ENCODE measurements at regions not wholly inside any gene's neighbourhood (a gene's known extent, or its start where the extent isn't known, plus 50 kb on each side); places are given as distances from the start of the nearest gene placed in this dataset.

DNA sequence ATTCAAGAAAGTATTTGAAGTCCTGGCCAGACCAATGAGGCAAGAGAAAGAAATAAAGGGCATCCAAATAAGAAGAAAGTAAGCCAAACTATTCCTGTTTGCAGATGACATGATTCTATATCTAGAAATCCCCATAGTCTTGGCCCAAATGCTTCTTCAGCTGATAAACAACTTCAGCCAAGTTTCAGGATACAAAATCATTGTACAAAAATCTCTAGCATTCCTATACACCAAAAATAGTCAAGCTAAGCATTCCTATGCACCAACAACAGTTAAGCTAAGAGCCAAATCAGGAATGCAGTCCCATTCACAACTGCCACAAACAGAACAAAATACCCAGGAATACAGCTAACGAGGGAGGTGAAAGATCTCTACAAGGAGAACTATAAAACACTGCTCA, 60.1 kb upstream of the PHIP start:
- intact Hi-C loops (cut with DNase I; ENCODE audit: low total_unique reads) (no loop called here), in situ Hi-C loops (cut with MboI; ENCODE audit: low sequenced_read_pairs in 4 of 4) (no loop called here)
- ATAC-seq: no peak
- TF ChIP-seq POLR2A (IDR thresholded peaks at IDR 0.05): no peak
- TF ChIP-seq, protein P1, sequence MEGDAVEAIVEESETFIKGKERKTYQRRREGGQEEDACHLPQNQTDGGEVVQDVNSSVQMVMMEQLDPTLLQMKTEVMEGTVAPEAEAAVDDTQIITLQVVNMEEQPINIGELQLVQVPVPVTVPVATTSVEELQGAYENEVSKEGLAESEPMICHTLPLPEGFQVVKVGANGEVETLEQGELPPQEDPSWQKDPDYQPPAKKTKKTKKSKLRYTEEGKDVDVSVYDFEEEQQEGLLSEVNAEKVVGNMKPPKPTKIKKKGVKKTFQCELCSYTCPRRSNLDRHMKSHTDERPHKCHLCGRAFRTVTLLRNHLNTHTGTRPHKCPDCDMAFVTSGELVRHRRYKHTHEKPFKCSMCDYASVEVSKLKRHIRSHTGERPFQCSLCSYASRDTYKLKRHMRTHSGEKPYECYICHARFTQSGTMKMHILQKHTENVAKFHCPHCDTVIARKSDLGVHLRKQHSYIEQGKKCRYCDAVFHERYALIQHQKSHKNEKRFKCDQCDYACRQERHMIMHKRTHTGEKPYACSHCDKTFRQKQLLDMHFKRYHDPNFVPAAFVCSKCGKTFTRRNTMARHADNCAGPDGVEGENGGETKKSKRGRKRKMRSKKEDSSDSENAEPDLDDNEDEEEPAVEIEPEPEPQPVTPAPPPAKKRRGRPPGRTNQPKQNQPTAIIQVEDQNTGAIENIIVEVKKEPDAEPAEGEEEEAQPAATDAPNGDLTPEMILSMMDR (IDR thresholded peaks at IDR 0.05 in 4 of 5, conservative IDR thresholded peaks at IDR 0.05 in 1 of 5): no peak
- Histone ChIP-seq H3K4me3 (no peak overlapping the region), H3K27me3 (no peaks in the 10 kb centered on the region), H3K9me3 (no peaks in the 10 kb centered on the region), H3K27ac (no peak overlapping the region), H3K4me1 (no peaks in the 10 kb centered on the region), H3K36me3 (no peaks in the 10 kb centered on the region)
- no peak for DNase-seq

DNA sequence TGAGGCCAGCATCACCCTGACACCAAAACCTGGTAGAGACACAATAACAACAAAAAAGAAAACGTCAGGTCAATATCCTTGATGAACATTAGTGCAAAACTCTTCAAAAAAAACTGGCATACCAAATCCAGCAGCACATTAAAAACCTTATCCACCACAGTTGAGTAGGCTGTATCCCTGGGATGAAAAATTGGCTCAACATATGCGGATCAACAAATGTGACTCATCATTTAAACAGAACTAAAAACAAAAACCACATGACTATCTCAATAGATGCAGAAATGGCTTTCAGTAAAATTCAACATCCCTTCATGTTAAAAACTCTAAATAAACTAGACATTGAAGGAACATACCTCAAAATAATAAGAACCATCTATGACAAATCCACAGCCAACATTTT, 59.6 kb upstream of the PHIP start:
- no peaks in the 10 kb centered on the region for H3K27me3 ChIP-seq
- no peaks in the 10 kb centered on the region for H3K36me3 ChIP-seq
- TF ChIP-seq, protein P1 (IDR thresholded peaks at IDR 0.05 in 4 of 5, conservative IDR thresholded peaks at IDR 0.05 in 1 of 5): no peak
- TF ChIP-seq POLR2A (IDR thresholded peaks at IDR 0.05): no peak
- DNase-seq (no peak), ATAC-seq (no peak)
- in situ Hi-C loops (cut with MboI; ENCODE audit: low sequenced_read_pairs in 4 of 4) (no loop called here), intact Hi-C loops (cut with DNase I; ENCODE audit: low total_unique reads) (no loop called here)
- H3K9me3 ChIP-seq: no peaks in the 10 kb centered on the region
- no peak overlapping the region for H3K27ac ChIP-seq
- no peak overlapping the region for H3K4me3 ChIP-seq
- no peaks in the 10 kb centered on the region for H3K4me1 ChIP-seq

DNA sequence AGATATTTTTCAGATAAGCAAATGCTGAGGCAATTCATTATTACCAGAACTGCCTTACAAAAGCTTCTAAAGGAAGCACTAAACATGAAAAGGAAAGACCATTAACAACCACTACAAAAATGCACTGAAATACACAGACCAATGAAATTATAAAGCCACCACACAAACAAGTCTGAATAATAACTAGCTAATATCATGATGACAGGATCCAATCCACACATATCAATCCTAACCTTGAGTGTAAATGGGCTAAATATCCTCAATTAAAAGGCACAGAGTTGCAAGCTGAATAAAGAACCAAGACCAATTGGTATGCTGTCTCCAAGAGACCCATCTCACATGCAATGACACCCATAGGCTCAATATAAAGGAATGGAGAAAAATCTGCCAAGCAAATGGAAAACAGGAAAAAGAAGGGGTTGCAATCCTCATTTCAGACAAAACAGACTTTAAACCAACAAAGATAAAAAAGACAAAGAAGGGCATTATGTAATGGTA, 58.0 kb upstream of the PHIP start:
- no peaks in the 10 kb centered on the region for H3K27me3 ChIP-seq
- in situ Hi-C loops (cut with MboI; ENCODE audit: low sequenced_read_pairs in 4 of 4) (no loop called here), intact Hi-C loops (cut with DNase I; ENCODE audit: low total_unique reads) (no loop called here)
- ATAC-seq (no peak), DNase-seq (no peak)
- no peaks in the 10 kb centered on the region for H3K4me1 ChIP-seq
- H3K27ac ChIP-seq: no peak overlapping the region
- H3K36me3 ChIP-seq: no peaks in the 10 kb centered on the region
- no peaks in the 10 kb centered on the region for H3K9me3 ChIP-seq
- TF ChIP-seq, protein P1 (IDR thresholded peaks at IDR 0.05 in 4 of 5, conservative IDR thresholded peaks at IDR 0.05 in 1 of 5): no peak
- TF ChIP-seq POLR2A (IDR thresholded peaks at IDR 0.05): no peak
- no peak overlapping the region for H3K4me3 ChIP-seq

DNA sequence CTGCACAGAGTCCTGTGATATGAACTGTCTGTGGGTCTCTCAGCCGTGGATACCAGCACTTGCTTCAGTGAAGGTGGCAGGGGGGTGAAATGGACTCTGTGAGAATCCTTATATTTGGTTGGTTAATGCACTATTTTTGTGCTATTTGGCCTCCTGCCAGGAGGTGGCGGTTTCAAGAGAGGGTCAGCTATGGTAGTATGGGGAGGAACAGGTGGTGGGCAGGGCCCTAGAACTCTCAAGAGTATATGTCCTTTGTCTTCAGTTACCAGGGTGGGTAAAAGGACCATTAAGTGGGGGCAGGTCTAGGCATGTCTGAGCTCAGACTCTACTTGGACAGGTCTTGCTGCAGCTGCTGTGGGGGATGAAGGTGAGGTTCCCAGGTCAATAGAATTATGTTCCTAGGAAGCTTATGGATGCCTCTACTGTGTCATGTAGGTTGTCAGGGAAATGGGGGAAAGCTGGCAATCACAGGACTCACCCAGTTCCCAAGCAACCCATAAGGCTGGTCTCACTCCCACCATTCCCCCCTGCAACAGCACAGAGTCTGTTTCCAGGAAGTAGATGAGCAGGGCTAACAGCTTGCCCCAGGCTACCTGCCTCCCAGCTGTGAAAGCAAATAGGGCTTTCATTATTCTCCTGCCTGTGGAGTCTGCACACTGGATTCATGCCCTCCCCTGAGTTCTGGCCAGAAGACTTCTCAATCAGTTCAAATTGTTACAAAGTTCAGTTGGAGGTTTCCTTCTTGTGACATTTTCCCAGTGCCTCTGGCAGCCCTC, 56.8 kb upstream of the PHIP start:
- intact Hi-C loops (cut with DNase I; ENCODE audit: low total_unique reads): no loop called here
- no peak for DNase-seq
- TF ChIP-seq POLR2A (IDR thresholded peaks at IDR 0.05): no peak
- TF ChIP-seq, protein P1 (IDR thresholded peaks at IDR 0.05 in 4 of 5, conservative IDR thresholded peaks at IDR 0.05 in 1 of 5): no peak
- Histone ChIP-seq H3K36me3 (no peaks in the 10 kb centered on the region), H3K27me3 (no peaks in the 10 kb centered on the region), H3K4me1 (no peaks in the 10 kb centered on the region), H3K9me3 (no peaks in the 10 kb centered on the region), H3K4me3 (no peak overlapping the region), H3K27ac (no peak overlapping the region)
- in situ Hi-C loops (cut with MboI; ENCODE audit: low sequenced_read_pairs in 4 of 4): no loop called here
- ATAC-seq: no peak
